ENCODE measurements at regions not wholly inside any gene's neighbourhood (a gene's known extent, or its start where the extent isn't known, plus 50 kb on each side); places are given as distances from the start of the nearest gene placed in this dataset.
A peak's percentile ranks its signal among the peaks of the same experiment; 100 is the strongest.
"Not testable (repeated sequence)": the region's sequence is repeated elsewhere in the genome, so short reads cannot be mapped to it uniquely, and the experiment has no call there.

DNA sequence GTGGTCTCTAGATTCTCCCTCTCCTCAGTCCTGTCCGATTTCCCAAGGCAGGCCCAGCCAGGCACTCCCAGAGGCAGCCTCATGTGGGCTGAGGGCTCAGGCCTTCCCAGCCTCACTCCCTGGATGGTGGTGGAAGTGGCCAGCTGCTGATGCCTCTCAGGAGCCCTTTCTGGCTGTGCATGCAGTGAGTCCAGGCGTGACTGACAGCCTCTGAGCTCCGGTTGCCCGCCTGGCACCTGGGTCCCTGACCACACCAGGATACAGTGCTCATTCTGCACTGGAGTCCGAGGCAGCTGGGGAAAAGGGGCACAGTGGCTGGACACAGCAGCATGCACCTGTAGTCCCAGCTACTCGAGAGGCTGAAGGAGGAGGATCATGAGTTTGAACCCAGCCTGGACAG is 132.6 kb downstream of the CUL2 start:
- TF ChIP-seq, protein P1, sequence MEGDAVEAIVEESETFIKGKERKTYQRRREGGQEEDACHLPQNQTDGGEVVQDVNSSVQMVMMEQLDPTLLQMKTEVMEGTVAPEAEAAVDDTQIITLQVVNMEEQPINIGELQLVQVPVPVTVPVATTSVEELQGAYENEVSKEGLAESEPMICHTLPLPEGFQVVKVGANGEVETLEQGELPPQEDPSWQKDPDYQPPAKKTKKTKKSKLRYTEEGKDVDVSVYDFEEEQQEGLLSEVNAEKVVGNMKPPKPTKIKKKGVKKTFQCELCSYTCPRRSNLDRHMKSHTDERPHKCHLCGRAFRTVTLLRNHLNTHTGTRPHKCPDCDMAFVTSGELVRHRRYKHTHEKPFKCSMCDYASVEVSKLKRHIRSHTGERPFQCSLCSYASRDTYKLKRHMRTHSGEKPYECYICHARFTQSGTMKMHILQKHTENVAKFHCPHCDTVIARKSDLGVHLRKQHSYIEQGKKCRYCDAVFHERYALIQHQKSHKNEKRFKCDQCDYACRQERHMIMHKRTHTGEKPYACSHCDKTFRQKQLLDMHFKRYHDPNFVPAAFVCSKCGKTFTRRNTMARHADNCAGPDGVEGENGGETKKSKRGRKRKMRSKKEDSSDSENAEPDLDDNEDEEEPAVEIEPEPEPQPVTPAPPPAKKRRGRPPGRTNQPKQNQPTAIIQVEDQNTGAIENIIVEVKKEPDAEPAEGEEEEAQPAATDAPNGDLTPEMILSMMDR (IDR thresholded peaks at IDR 0.05; ENCODE audit: insufficient read depth, low read depth, low read length): no peak
- DNase-seq (ENCODE audit: low read depth): no peak

DNA sequence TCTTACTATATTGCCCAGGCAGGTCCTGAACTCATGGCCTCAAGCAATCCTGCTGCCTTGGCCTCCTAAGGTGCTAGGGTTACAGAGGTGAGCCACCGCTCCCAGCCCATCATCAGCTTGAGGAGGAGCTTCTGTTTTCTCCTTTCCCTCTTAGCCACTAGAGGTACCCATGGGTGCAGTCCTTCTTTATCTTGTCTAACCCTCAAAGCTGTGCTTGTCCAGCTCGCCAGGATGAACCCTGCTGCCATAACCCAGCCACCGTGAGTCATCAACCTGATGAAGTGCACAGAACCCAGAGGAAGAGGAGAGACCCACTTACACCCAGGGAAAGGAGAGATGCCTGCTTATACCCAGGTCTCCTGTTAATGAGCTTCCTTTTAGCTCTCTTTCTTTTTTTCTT is 133.4 kb downstream of the CUL2 start:
- no peak for DNase-seq (ENCODE audit: low read depth)
- TF ChIP-seq, protein P1 (IDR thresholded peaks at IDR 0.05; ENCODE audit: insufficient read depth, low read depth, low read length): no peak
- no peak overlapping the region for H3K4me3 ChIP-seq (ENCODE audit: low read depth, low read length)

More for the DNA sequence above, 132.6 kb downstream of the CUL2 start:
- H3K4me3 ChIP-seq (ENCODE audit: low read depth, low read length): no peak overlapping the region

DNA sequence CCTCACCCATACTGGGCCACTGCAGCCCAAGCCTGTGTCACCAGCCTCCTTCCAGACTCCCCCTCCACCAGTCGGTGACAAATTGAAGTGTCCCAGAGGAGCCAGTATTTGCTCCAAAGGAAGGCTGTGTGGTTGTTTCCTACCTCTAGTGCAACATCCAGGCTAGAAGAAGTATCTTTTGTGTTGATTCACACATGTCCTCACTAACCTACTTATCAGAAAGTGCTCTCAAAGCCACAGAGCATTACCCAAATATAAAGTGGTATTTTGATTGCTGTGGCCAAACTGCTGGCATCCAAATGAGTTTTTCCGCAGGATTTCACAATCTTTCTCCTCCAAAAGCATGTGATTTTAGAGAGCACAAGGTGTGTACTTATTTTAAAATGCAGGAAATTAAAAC is 134.8 kb downstream of the CUL2 start:
- DNase-seq (ENCODE audit: low read depth): peak; percentile 17
- H3K4me3 ChIP-seq (ENCODE audit: low read depth, low read length): no peak overlapping the region
- TF ChIP-seq, protein P1 (IDR thresholded peaks at IDR 0.05; ENCODE audit: insufficient read depth, low read depth, low read length): no peak

DNA sequence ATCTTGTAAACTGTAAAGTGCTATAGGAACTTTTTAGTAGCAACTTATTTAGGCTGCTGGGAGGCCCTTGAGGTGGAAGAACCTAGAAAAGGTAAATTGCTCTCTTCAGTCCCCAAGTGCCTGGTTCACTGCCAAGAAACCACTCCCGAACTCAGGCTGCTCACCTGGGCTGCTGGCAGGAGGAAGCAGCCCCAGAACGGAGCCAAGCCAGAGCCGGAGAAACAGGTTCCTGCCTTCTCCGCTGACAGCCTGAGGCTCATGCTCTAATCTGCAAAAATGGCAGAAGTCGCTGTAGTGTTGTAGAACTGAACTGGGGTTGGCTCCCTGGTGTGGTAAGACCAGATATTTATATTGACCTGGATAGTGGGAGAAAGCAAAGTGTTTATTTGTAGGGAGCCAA is 136.0 kb downstream of the CUL2 start:
- no peak for DNase-seq (ENCODE audit: low read depth)
- no peak overlapping the region for H3K4me3 ChIP-seq (ENCODE audit: low read depth, low read length)
- TF ChIP-seq, protein P1 (IDR thresholded peaks at IDR 0.05; ENCODE audit: insufficient read depth, low read depth, low read length): no peak

- peak; percentile 70 for DNase-seq (ENCODE audit: low read depth)
- H3K4me3 ChIP-seq (ENCODE audit: low read depth, low read length): not testable (repeated sequence)
Measured at GRCh38 chr10:34951263-34951887, 136.3 kb upstream of the PARD3 start.

- not testable (repeated sequence) for DNase-seq (ENCODE audit: low read depth); H3K4me3 ChIP-seq (ENCODE audit: low read depth, low read length)
Measured at GRCh38 chr10:34945951-34946522, 130.9 kb upstream of the PARD3 start.

- DNase-seq (ENCODE audit: low read depth): peak; percentile 18
- no peak overlapping the region for H3K4me3 ChIP-seq (ENCODE audit: low read depth, low read length)
- TF ChIP-seq, protein P1 (IDR thresholded peaks at IDR 0.05; ENCODE audit: insufficient read depth, low read depth, low read length): no peak
Measured at GRCh38 chr10:34941471-34942357, 126.6 kb upstream of the PARD3 start.

All from fibroblast of villous mesenchyme (primary cell).